B cell (primary cell): ENCODE measurements at regions not wholly inside any gene's neighbourhood (a gene's known extent, or its start where the extent isn't known, plus 50 kb on each side); places are given as distances from the start of the nearest gene placed in this dataset.

ENCODE experiments used
- EZH2 ChIP-seq: IDR thresholded peaks from 2 replicates; pipeline ENCODE4 v1.6.1; 2012; ENCODE audit warnings: borderline replicate concordance, low read depth, mild to moderate bottlenecking, moderate library complexity, low read length; ENCODE audit not compliant: insufficient read depth, poor library complexity, severe bottlenecking
- TF ChIP-seq, protein P1 (sequence below): fragments of 200-600 bp; IDR thresholded peaks from one replicate; pipeline ENCODE4 v1.8.0; 2022; ENCODE audit warnings: antibody characterized with exemption, mild to moderate bottlenecking

DNA sequence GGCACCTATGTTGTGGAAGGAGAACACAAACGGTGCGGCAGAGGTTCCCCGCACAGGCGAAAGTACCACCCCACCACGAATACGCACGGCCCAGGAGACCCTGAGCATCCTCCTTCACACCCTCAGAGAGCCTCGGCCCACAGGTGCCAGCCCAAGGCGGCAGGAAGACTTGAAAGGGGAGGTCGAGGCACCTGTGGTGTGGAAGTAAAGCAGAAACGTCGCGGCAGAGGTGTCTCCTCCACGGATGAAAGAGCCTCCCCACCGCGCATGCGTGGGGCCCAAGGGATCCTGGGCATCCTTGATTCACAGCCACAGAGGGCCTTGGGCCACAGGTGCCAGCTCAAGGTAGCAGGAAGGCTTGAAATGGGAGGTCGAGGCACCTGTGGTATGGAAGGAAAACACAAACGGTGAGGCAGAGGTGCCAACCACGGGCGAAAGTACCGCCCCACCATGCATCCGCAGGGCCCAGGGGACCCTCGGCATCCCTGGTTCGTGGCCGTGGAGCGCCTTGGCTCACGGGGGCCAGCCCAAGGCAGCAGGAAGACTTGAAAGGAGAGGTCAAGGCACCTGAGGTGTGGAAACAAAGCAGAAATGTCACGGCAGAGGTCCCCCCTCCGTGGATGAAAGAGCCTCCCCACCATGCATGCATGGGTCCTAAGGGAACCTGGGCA, 380.1 kb downstream of the ALG10 start:
- TF ChIP-seq, protein P1, sequence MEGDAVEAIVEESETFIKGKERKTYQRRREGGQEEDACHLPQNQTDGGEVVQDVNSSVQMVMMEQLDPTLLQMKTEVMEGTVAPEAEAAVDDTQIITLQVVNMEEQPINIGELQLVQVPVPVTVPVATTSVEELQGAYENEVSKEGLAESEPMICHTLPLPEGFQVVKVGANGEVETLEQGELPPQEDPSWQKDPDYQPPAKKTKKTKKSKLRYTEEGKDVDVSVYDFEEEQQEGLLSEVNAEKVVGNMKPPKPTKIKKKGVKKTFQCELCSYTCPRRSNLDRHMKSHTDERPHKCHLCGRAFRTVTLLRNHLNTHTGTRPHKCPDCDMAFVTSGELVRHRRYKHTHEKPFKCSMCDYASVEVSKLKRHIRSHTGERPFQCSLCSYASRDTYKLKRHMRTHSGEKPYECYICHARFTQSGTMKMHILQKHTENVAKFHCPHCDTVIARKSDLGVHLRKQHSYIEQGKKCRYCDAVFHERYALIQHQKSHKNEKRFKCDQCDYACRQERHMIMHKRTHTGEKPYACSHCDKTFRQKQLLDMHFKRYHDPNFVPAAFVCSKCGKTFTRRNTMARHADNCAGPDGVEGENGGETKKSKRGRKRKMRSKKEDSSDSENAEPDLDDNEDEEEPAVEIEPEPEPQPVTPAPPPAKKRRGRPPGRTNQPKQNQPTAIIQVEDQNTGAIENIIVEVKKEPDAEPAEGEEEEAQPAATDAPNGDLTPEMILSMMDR = no peak
- no peak for TF ChIP-seq EZH2
